ENCODE measurements at regions not wholly inside any gene's neighbourhood (a gene's known extent, or its start where the extent isn't known, plus 50 kb on each side); places are given as distances from the start of the nearest gene placed in this dataset.

GRCh38 chr15:31792611-31793199, 237.6 kb upstream of the CHRNA7 start:
- in situ Hi-C loops (cut with MboI; ENCODE audit: low sequenced_read_pairs): no loop called here

GRCh38 chr15:31799319-31799714, 231.0 kb upstream of the CHRNA7 start:
- in situ Hi-C loops (cut with MboI; ENCODE audit: low sequenced_read_pairs): no loop called here

GRCh38 chr15:31799715-31800321, 230.5 kb upstream of the CHRNA7 start:
- in situ Hi-C loops (cut with MboI; ENCODE audit: low sequenced_read_pairs): no loop called here

GRCh38 chr15:31801152-31801551, 229.2 kb upstream of the CHRNA7 start:
- in situ Hi-C loops (cut with MboI; ENCODE audit: low sequenced_read_pairs): no loop called here

- in situ Hi-C loops (cut with MboI; ENCODE audit: low sequenced_read_pairs): no loop called here
Observed at GRCh38 chr15:31802761-31803160, 227.6 kb upstream of the CHRNA7 start.

- in situ Hi-C loops (cut with MboI; ENCODE audit: low sequenced_read_pairs): no loop called here
Observed at GRCh38 chr15:31803388-31803884, 226.9 kb upstream of the CHRNA7 start.

- in situ Hi-C loops (cut with MboI; ENCODE audit: low sequenced_read_pairs): no loop called here
Observed at GRCh38 chr15:31805090-31805662, 225.1 kb upstream of the CHRNA7 start.

- in situ Hi-C loops (cut with MboI; ENCODE audit: low sequenced_read_pairs): no loop called here
Observed at GRCh38 chr15:31806106-31806505, 224.2 kb upstream of the CHRNA7 start.

GRCh38 chr15:31811641-31812040, 218.7 kb upstream of the CHRNA7 start:
- in situ Hi-C loops (cut with MboI; ENCODE audit: low sequenced_read_pairs): no loop called here

GRCh38 chr15:31814082-31814481, 216.2 kb upstream of the CHRNA7 start:
- in situ Hi-C loops (cut with MboI; ENCODE audit: low sequenced_read_pairs): no loop called here

- in situ Hi-C loops (cut with MboI; ENCODE audit: low sequenced_read_pairs): no loop called here
Observed at GRCh38 chr15:31815411-31816155, 214.7 kb upstream of the CHRNA7 start.

- in situ Hi-C loops (cut with MboI; ENCODE audit: low sequenced_read_pairs): no loop called here
Observed at GRCh38 chr15:31822463-31822862, 207.9 kb upstream of the CHRNA7 start.

- in situ Hi-C loops (cut with MboI; ENCODE audit: low sequenced_read_pairs): no loop called here
Observed at GRCh38 chr15:31824024-31824423, 206.3 kb upstream of the CHRNA7 start.

- in situ Hi-C loops (cut with MboI; ENCODE audit: low sequenced_read_pairs): no loop called here
Observed at GRCh38 chr15:31828594-31828993, 201.7 kb upstream of the CHRNA7 start.

GRCh38 chr15:31830591-31830990, 199.7 kb upstream of the CHRNA7 start:
- in situ Hi-C loops (cut with MboI; ENCODE audit: low sequenced_read_pairs): no loop called here

- in situ Hi-C loops (cut with MboI; ENCODE audit: low sequenced_read_pairs): no loop called here
Observed at GRCh38 chr15:31831596-31831995, 198.7 kb upstream of the CHRNA7 start.

GRCh38 chr15:31834654-31835053, 195.7 kb upstream of the CHRNA7 start:
- in situ Hi-C loops (cut with MboI; ENCODE audit: low sequenced_read_pairs): no loop called here

- in situ Hi-C loops (cut with MboI; ENCODE audit: low sequenced_read_pairs): no loop called here
Observed at GRCh38 chr15:31839388-31839787, 190.9 kb upstream of the CHRNA7 start.

- in situ Hi-C loops (cut with MboI; ENCODE audit: low sequenced_read_pairs): no loop called here
Observed at GRCh38 chr15:31840849-31841476, 189.4 kb upstream of the CHRNA7 start.

GRCh38 chr15:31842532-31843195, 187.7 kb upstream of the CHRNA7 start:
- in situ Hi-C loops (cut with MboI; ENCODE audit: low sequenced_read_pairs): no loop called here
